HL-60 (cell line): ENCODE measurements at regions not wholly inside any gene's neighbourhood (a gene's known extent, or its start where the extent isn't known, plus 50 kb on each side); places are given as distances from the start of the nearest gene placed in this dataset.
"Not testable (repeated sequence)": the region's sequence is repeated elsewhere in the genome, so short reads cannot be mapped to it uniquely, and the experiment has no call there.

Experiments
- DNase-seq, 2 experiments: peaks; one replicate each; pipeline ENCODE4 v3.0.0-alpha.2; 2010 to 2020; ENCODE audit warnings: low read depth in 1 of 2, low spot score in 1 of 2
- H3K27ac ChIP-seq: fragments of 250-450 bp; sonication (Bioruptor Pico); replicated peaks from 2 replicates; pipeline ENCODE4 v1.5.1; 2020; ENCODE audit warnings: mild to moderate bottlenecking, moderate library complexity
- H3K27me3 ChIP-seq: fragments of 250-450 bp; sonication (Bioruptor Pico); 2 replicates; pipeline ENCODE4 v1.5.1; 2021; ENCODE audit warnings: mild to moderate bottlenecking, moderate library complexity; ENCODE audit not compliant: insufficient read depth, poor library complexity, severe bottlenecking
- H3K4me3 ChIP-seq: replicated peaks from 2 replicates; pipeline ENCODE4 v1.5.1; 2011; ENCODE audit warnings: mild to moderate bottlenecking, control low read depth, low read length; ENCODE audit not compliant: insufficient read depth
- GABPA ChIP-seq: IDR thresholded peaks from 2 replicates; pipeline ENCODE4 v1.6.1; 2012; ENCODE audit warnings: low read depth
- POLR2AphosphoS5 ChIP-seq: IDR thresholded peaks from 2 replicates; pipeline ENCODE4 v1.6.1; 2012; ENCODE audit warnings: low read depth
- REST ChIP-seq: IDR thresholded peaks from 2 replicates; pipeline ENCODE4 v1.6.1; 2012; ENCODE audit warnings: low read depth; ENCODE audit not compliant: insufficient replicate concordance
- SPI1 ChIP-seq: IDR thresholded peaks from 2 replicates; pipeline ENCODE4 v1.6.1; 2012; ENCODE audit warnings: low read depth, mild to moderate bottlenecking, borderline replicate concordance
- TF ChIP-seq, protein P1 (sequence below): IDR thresholded peaks from one replicate; pipeline ENCODE4 v1.5.1; 2011; ENCODE audit warnings: low read length, control low read depth, inconsistent platforms; ENCODE audit not compliant: insufficient read depth

- no peak for DNase-seq
- H3K4me3 ChIP-seq: no peak overlapping the region
- TF ChIP-seq SPI1 (no peak), GABPA (no peak), POLR2AphosphoS5 (no peak), REST (no peak)
- TF ChIP-seq, protein P1, sequence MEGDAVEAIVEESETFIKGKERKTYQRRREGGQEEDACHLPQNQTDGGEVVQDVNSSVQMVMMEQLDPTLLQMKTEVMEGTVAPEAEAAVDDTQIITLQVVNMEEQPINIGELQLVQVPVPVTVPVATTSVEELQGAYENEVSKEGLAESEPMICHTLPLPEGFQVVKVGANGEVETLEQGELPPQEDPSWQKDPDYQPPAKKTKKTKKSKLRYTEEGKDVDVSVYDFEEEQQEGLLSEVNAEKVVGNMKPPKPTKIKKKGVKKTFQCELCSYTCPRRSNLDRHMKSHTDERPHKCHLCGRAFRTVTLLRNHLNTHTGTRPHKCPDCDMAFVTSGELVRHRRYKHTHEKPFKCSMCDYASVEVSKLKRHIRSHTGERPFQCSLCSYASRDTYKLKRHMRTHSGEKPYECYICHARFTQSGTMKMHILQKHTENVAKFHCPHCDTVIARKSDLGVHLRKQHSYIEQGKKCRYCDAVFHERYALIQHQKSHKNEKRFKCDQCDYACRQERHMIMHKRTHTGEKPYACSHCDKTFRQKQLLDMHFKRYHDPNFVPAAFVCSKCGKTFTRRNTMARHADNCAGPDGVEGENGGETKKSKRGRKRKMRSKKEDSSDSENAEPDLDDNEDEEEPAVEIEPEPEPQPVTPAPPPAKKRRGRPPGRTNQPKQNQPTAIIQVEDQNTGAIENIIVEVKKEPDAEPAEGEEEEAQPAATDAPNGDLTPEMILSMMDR: no peak
- H3K27ac ChIP-seq: no peak overlapping the region
- H3K27me3 ChIP-seq: peaks cover 2% of the 10 kb centered on the region
Measured at GRCh38 chr1:147414505-147415163, 126.7 kb upstream of the BCL9 start.

DNA sequence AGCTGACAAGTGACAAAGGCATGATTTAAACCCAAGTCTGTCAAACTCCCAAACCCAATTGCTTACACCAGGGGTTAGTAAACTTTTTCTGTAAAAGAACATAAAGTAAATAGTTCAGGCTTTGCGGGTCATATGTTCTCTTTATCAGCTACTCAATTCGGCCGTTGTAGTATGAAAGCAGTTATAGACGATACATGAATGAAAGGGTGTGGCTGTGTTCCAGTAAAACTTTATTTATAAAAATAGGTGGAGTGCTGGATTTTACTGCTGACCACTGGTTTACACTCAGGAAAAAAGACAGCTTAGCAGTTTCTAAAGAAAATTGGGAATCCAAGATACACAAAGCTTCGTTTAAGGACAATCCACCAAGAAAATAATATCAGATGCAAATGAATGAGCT, 124.3 kb upstream of the BCL9 start:
- Histone ChIP-seq H3K4me3 (no peak overlapping the region), H3K27ac (no peak overlapping the region), H3K27me3 (peaks cover 2% of the 10 kb centered on the region)
- DNase-seq: no peak
- no peak for TF ChIP-seq SPI1
- no peak for TF ChIP-seq GABPA
- no peak for TF ChIP-seq REST
- TF ChIP-seq POLR2AphosphoS5: no peak
- TF ChIP-seq, protein P1: no peak

- H3K27ac ChIP-seq: not testable (repeated sequence)
Measured at GRCh38 chr1:147423100-147423827, 118.0 kb upstream of the BCL9 start.

GRCh38 chr1:147434921-147435320, 106.4 kb upstream of the BCL9 start:
- TF ChIP-seq SPI1: no peak
- TF ChIP-seq, protein P1: no peak
- TF ChIP-seq POLR2AphosphoS5: no peak
- TF ChIP-seq REST: no peak
- no peak for TF ChIP-seq GABPA
- H3K4me3 ChIP-seq: no peak overlapping the region

More at GRCh38 chr1:147423100-147423827, 118.0 kb upstream of the BCL9 start:
- DNase-seq, H3K27me3 ChIP-seq, H3K4me3 ChIP-seq: not testable (repeated sequence)

More at GRCh38 chr1:147434921-147435320, 106.4 kb upstream of the BCL9 start:
- no peak for DNase-seq
- no peaks in the 10 kb centered on the region for H3K27me3 ChIP-seq
- H3K27ac ChIP-seq: no peak overlapping the region
